GM18909 (cell line): ENCODE measurements at regions not wholly inside any gene's neighbourhood (a gene's known extent, or its start where the extent isn't known, plus 50 kb on each side); places are given as distances from the start of the nearest gene placed in this dataset.

ENCODE experiments used
- ATAC-seq: cut with Tn5 transposase; IDR thresholded peaks from one replicate; pipeline ENCODE4 v1.9.1; 2021; ENCODE audit warnings: mild to moderate bottlenecking; ENCODE audit not compliant: unreplicated experiment, poor library complexity

GRCh38 chr18:71630696-71631095 is 913.4 kb downstream of the CBLN2 start:
- no peak for ATAC-seq

GRCh38 chr18:71625556-71626090 is 918.5 kb downstream of the CBLN2 start:
- no peak for ATAC-seq

GRCh38 chr18:71598374-71598773 is 945.8 kb downstream of the CBLN2 start:
- no peak for ATAC-seq

GRCh38 chr18:71597219-71597618 is 946.9 kb downstream of the CBLN2 start:
- no peak for ATAC-seq

GRCh38 chr18:71583252-71583651 is 960.9 kb downstream of the CBLN2 start:
- ATAC-seq, result no peak

- no peak for ATAC-seq
These were observed 989.5 kb downstream of the CBLN2 start for GRCh38 chr18:71554686-71555085.

GRCh38 chr18:71541643-71542042 is 1002.5 kb downstream of the CBLN2 start:
- ATAC-seq, result no peak

GRCh38 chr18:71529703-71530303 is 1014.3 kb downstream of the CBLN2 start:
- no peak for ATAC-seq

GRCh38 chr18:71523483-71524435 is 1020.4 kb downstream of the CBLN2 start:
- ATAC-seq, result no peak

- ATAC-seq, result no peak
These were observed 1038.6 kb downstream of the CBLN2 start for GRCh38 chr18:71505526-71505925.

- ATAC-seq, result no peak
These were observed 1040.9 kb downstream of the CBLN2 start for GRCh38 chr18:71503222-71503621.

GRCh38 chr18:71485611-71486010 is 1058.5 kb downstream of the CBLN2 start:
- no peak for ATAC-seq

- ATAC-seq, result no peak
These were observed 1072.0 kb downstream of the CBLN2 start for GRCh38 chr18:71471963-71472725.

GRCh38 chr18:71456206-71456605 is 1087.9 kb downstream of the CBLN2 start:
- no peak for ATAC-seq

GRCh38 chr18:71450257-71450656 is 1093.9 kb downstream of the CBLN2 start:
- no peak for ATAC-seq

GRCh38 chr18:71443706-71444480 is 1100.2 kb downstream of the CBLN2 start:
- ATAC-seq, result no peak

GRCh38 chr18:71442731-71443141 is 1101.4 kb downstream of the CBLN2 start:
- no peak for ATAC-seq

GRCh38 chr18:71441156-71441555 is 1103.0 kb downstream of the CBLN2 start:
- ATAC-seq, result no peak

- ATAC-seq, result no peak
These were observed 1106.6 kb downstream of the CBLN2 start for GRCh38 chr18:71437511-71437910.

- no peak for ATAC-seq
These were observed 1110.8 kb downstream of the CBLN2 start for GRCh38 chr18:71433373-71433772.
